HEK293 (cell line): ENCODE measurements at regions not wholly inside any gene's neighbourhood (a gene's known extent, or its start where the extent isn't known, plus 50 kb on each side); places are given as distances from the start of the nearest gene placed in this dataset.

ENCODE experiments used
- CTCF ChIA-PET: fragments of 350-600 bp; formaldehyde crosslinking; extraction: SDS; loops from one replicate; lab custom pipeline; 2021; ENCODE audit warnings: antibody characterized with exemption; lab: Yijun Ruan, JAX
- POLR2A ChIA-PET: fragments of 300-600 bp; formaldehyde crosslinking; extraction: SDS; loops from one replicate; lab custom pipeline; 2020; ENCODE audit warnings: antibody characterized with exemption, inconsistent platforms; lab: Yijun Ruan, JAX
- H3K27ac ChIP-seq: fragments of 200-500 bp; sonication (Bioruptor generic); 2 replicates; pipeline ENCODE4 v1.5.1; 2014; ENCODE audit warnings: low read depth, low read length, control low read depth, inconsistent platforms; ENCODE audit errors: extremely low read depth
- H3K36me3 ChIP-seq, 2 experiments: fragments of 200-500 bp in 1 of 2; sonication (Bioruptor generic) in 1 of 2; 1 replicate in 1 of 2; 2 replicates in 1 of 2; pipeline ENCODE4 v1.5.1; 2014 to 2017; ENCODE audit warnings: inconsistent platforms in 2 of 2, low read length in 2 of 2; ENCODE audit not compliant: control insufficient read depth in 2 of 2, insufficient read depth in 1 of 2
- H3K4me1 ChIP-seq: fragments of 200-500 bp; sonication (Bioruptor generic); 2 replicates; pipeline ENCODE4 v1.5.1; 2014; ENCODE audit warnings: mild to moderate bottlenecking, low read length, inconsistent platforms; ENCODE audit not compliant: control insufficient read depth, insufficient read depth
- H3K4me3 ChIP-seq: 2 replicates; pipeline ENCODE4 v1.5.1; 2011; ENCODE audit warnings: low read depth, mild to moderate bottlenecking, control low read depth, low read length, moderate library complexity
- H3K9me3 ChIP-seq: fragments of 200-500 bp; sonication (Bioruptor generic); 2 replicates; pipeline ENCODE4 v1.5.1; 2014; ENCODE audit warnings: low read depth, low read length, inconsistent platforms; ENCODE audit not compliant: control insufficient read depth, insufficient read depth
- EGR2 ChIP-seq: fragments of 450-650 bp; formaldehyde crosslinking; IDR thresholded peaks from 2 replicates; pipeline ENCODE4 v1.5.1; 2016; ENCODE audit warnings: low read depth, missing biosample characterization, missing genetic modification characterization
- GFI1B ChIP-seq: fragments of 450-650 bp; formaldehyde crosslinking; IDR thresholded peaks from 2 replicates; pipeline ENCODE4 v1.5.1; 2016; ENCODE audit warnings: missing biosample characterization, missing genetic modification characterization
- KLF10 ChIP-seq: fragments of 450-650 bp; IDR thresholded peaks from 2 replicates; pipeline ENCODE4 v1.5.1; 2018; ENCODE audit warnings: missing biosample characterization, mild to moderate bottlenecking, missing genetic modification characterization
- KLF7 ChIP-seq: fragments of 450-650 bp; formaldehyde crosslinking; IDR thresholded peaks from 2 replicates; pipeline ENCODE4 v1.5.1; 2016; ENCODE audit warnings: missing biosample characterization, missing genetic modification characterization, borderline replicate concordance
- MEIS1 ChIP-seq: sonication (generic); formaldehyde crosslinking; IDR thresholded peaks from 2 replicates; pipeline ENCODE4 v1.8.1; 2022; ENCODE audit warnings: missing genetic modification reagents, mild to moderate bottlenecking, borderline replicate concordance
- ZBTB21 ChIP-seq: fragments of 450-650 bp; formaldehyde crosslinking; IDR thresholded peaks from 2 replicates; pipeline ENCODE4 v1.5.1; 2017; ENCODE audit warnings: missing biosample characterization, missing genetic modification characterization
- ZEB2 ChIP-seq: fragments of 450-650 bp; formaldehyde crosslinking; IDR thresholded peaks from 2 replicates; pipeline ENCODE4 v1.5.1; 2016; ENCODE audit warnings: missing biosample characterization, missing genetic modification characterization
- ZNF146 ChIP-seq: fragments of 450-650 bp; formaldehyde crosslinking; IDR thresholded peaks from 2 replicates; pipeline ENCODE4 v1.5.1; 2016; ENCODE audit warnings: missing biosample characterization, missing genetic modification characterization
- ZNF16 ChIP-seq: fragments of 450-650 bp; formaldehyde crosslinking; IDR thresholded peaks from 2 replicates; pipeline ENCODE4 v1.5.1; 2016; ENCODE audit warnings: low read depth, missing biosample characterization, missing genetic modification characterization
- ZNF2 ChIP-seq: fragments of 450-650 bp; formaldehyde crosslinking; IDR thresholded peaks from 2 replicates; pipeline ENCODE4 v1.5.1; 2016; ENCODE audit warnings: missing biosample characterization, missing genetic modification characterization
- ZNF311 ChIP-seq: fragments of 450-650 bp; formaldehyde crosslinking; IDR thresholded peaks from 2 replicates; pipeline ENCODE4 v1.5.1; 2017; ENCODE audit warnings: missing biosample characterization, missing genetic modification characterization, borderline replicate concordance
- ZNF324 ChIP-seq: fragments of 450-650 bp; formaldehyde crosslinking; IDR thresholded peaks from 2 replicates; pipeline ENCODE4 v1.5.1; 2016; ENCODE audit warnings: missing biosample characterization, missing genetic modification characterization
- ZNF354C ChIP-seq: fragments of 450-650 bp; formaldehyde crosslinking; IDR thresholded peaks from 2 replicates; pipeline ENCODE4 v1.5.1; 2016; ENCODE audit warnings: missing biosample characterization, missing genetic modification characterization, low read depth, borderline replicate concordance
- ZNF37A ChIP-seq: fragments of 450-650 bp; IDR thresholded peaks from 2 replicates; pipeline ENCODE4 v1.5.1; 2018; ENCODE audit warnings: missing biosample characterization, missing genetic modification characterization
- ZNF501 ChIP-seq: fragments of 450-650 bp; formaldehyde crosslinking; IDR thresholded peaks from 2 replicates; pipeline ENCODE4 v1.5.1; 2016; ENCODE audit warnings: missing biosample characterization, missing genetic modification characterization
- ZNF510 ChIP-seq: fragments of 450-650 bp; formaldehyde crosslinking; IDR thresholded peaks from 2 replicates; pipeline ENCODE4 v1.5.1; 2018; ENCODE audit warnings: mild to moderate bottlenecking, missing genetic modification characterization, missing biosample characterization; ENCODE audit not compliant: insufficient replicate concordance
- ZNF529 ChIP-seq: fragments of 450-650 bp; formaldehyde crosslinking; IDR thresholded peaks from 2 replicates; pipeline ENCODE4 v1.5.1; 2017; ENCODE audit warnings: missing genetic modification characterization, missing biosample characterization; ENCODE audit not compliant: insufficient replicate concordance
- ZNF610 ChIP-seq: fragments of 450-650 bp; formaldehyde crosslinking; IDR thresholded peaks from 2 replicates; pipeline ENCODE4 v1.5.1; 2016; ENCODE audit warnings: missing biosample characterization, missing genetic modification characterization, borderline replicate concordance
- ZNF660 ChIP-seq: fragments of 450-650 bp; IDR thresholded peaks from 2 replicates; pipeline ENCODE4 v1.5.1; 2018; ENCODE audit warnings: missing biosample characterization, mild to moderate bottlenecking, missing genetic modification characterization
- ZNF670 ChIP-seq: fragments of 450-650 bp; formaldehyde crosslinking; IDR thresholded peaks from 2 replicates; pipeline ENCODE4 v1.5.1; 2016; ENCODE audit warnings: missing biosample characterization, missing genetic modification characterization, low read depth
- TF ChIP-seq, protein P1 (sequence below): fragments of 450-650 bp; formaldehyde crosslinking; IDR thresholded peaks from 2 replicates; pipeline ENCODE4 v1.5.1; 2016; ENCODE audit warnings: missing biosample characterization, missing genetic modification characterization
- TF ChIP-seq, protein P2 (sequence below): fragments of 450-650 bp; formaldehyde crosslinking; IDR thresholded peaks from 2 replicates; pipeline ENCODE4 v1.5.1; 2016; ENCODE audit warnings: missing biosample characterization, missing genetic modification characterization
- TF ChIP-seq, protein P3 (sequence below): fragments of 450-650 bp; IDR thresholded peaks from 2 replicates; pipeline ENCODE4 v1.5.1; 2018; ENCODE audit warnings: missing biosample characterization, mild to moderate bottlenecking, missing genetic modification characterization
- TF ChIP-seq, protein P4 (sequence below): fragments of 450-650 bp; formaldehyde crosslinking; IDR thresholded peaks from 2 replicates; pipeline ENCODE4 v1.5.1; 2016; ENCODE audit warnings: missing biosample characterization, missing genetic modification characterization
- TF ChIP-seq, protein P5 (sequence below): fragments of 450-650 bp; formaldehyde crosslinking; IDR thresholded peaks from 2 replicates; pipeline ENCODE4 v1.5.1; 2016; ENCODE audit warnings: missing biosample characterization, missing genetic modification characterization

DNA sequence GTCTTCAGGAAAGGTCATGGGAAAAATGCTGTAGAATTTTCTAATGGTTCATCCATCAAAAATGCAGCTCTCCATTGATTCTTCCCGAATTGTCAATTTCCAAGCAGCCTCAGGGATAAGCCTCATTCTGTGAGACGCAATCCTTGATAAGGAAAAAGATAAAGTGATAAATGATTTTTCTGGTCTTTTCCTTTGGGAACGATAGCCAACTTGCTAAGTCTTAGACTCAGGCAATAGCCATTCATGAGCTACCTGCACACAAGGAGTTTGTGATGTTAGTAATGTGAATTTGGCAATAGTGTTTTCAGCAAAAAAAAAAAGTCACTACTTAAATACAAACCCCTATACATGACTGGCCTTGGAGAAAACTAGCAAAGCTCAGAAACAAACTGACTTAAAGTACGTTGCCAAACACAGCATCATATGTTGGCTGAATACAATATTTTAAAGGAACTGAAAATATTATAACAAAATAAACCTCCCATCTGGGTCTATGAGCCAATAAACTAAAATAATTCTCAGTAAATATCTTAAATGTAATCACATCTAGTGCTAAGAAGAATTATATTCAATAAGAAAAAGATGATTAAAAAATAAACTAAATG is 75.5 kb downstream of the KLF6 start:
- H3K9me3 ChIP-seq, result no peaks in the 10 kb centered on the region
- H3K4me1 ChIP-seq, result no peaks in the 10 kb centered on the region
- H3K4me3 ChIP-seq, result no peak overlapping the region
- ChIA-PET POLR2A (no interaction called here), CTCF (interaction anchor here (0.7 kb wide), 1 partner anchor 622 kb away, joined by 3 read pairs; no protein-coding TSS in a partner anchor)
- H3K36me3 ChIP-seq, result no peaks in the 10 kb centered on the region
- TF ChIP-seq, protein P1, sequence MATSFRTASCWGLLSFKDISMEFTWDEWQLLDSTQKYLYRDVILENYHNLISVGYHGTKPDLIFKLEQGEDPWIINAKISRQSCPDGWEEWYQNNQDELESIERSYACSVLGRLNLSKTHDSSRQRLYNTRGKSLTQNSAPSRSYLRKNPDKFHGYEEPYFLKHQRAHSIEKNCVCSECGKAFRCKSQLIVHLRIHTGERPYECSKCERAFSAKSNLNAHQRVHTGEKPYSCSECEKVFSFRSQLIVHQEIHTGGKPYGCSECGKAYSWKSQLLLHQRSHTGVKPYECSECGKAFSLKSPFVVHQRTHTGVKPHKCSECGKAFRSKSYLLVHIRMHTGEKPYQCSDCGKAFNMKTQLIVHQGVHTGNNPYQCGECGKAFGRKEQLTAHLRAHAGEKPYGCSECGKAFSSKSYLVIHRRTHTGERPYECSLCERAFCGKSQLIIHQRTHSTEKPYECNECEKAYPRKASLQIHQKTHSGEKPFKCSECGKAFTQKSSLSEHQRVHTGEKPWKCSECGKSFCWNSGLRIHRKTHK (tag by site-specific recombination), result no peak
- TF ChIP-seq EGR2 (no peak), MEIS1 (CRISPR knock-in tag) (no peak), ZNF529 (tag by site-specific recombination) (no peak), KLF7 (tag by site-specific recombination) (no peak), ZBTB21 (tag by site-specific recombination) (no peak), ZNF501 (tag by site-specific recombination) (no peak), KLF10 (tag by site-specific recombination) (no peak), ZNF610 (tag by site-specific recombination) (no peak), ZNF37A (tag by site-specific recombination) (no peak), ZNF354C (tag by site-specific recombination) (no peak), ZEB2 (no peak), ZNF510 (tag by site-specific recombination) (no peak)
- TF ChIP-seq, protein P2, sequence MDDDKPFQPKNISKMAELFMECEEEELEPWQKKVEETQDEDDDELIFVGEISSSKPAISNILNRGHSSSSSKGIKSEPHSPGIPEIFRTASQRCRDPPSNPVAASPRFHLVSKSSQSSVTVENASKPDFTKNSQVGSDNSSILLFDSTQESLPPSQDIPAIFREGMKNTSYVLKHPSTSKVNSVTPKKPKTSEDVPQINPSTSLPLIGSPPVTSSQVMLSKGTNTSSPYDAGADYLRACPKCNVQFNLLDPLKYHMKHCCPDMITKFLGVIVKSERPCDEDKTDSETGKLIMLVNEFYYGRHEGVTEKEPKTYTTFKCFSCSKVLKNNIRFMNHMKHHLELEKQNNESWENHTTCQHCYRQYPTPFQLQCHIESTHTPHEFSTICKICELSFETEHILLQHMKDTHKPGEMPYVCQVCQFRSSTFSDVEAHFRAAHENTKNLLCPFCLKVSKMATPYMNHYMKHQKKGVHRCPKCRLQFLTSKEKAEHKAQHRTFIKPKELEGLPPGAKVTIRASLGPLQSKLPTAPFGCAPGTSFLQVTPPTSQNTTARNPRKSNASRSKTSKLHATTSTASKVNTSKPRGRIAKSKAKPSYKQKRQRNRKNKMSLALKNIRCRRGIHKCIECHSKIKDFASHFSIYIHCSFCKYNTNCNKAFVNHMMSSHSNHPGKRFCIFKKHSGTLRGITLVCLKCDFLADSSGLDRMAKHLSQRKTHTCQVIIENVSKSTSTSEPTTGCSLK (tag by site-specific recombination), result no peak
- TF ChIP-seq, protein P3, sequence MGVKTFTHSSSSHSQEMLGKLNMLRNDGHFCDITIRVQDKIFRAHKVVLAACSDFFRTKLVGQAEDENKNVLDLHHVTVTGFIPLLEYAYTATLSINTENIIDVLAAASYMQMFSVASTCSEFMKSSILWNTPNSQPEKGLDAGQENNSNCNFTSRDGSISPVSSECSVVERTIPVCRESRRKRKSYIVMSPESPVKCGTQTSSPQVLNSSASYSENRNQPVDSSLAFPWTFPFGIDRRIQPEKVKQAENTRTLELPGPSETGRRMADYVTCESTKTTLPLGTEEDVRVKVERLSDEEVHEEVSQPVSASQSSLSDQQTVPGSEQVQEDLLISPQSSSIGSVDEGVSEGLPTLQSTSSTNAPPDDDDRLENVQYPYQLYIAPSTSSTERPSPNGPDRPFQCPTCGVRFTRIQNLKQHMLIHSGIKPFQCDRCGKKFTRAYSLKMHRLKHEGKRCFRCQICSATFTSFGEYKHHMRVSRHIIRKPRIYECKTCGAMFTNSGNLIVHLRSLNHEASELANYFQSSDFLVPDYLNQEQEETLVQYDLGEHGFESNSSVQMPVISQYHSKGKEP, result no peak
- no peak overlapping the region for H3K27ac ChIP-seq

GRCh38 chr10:3708852-3709251 is 76.2 kb downstream of the KLF6 start:
- POLR2A ChIA-PET, result no interaction called here
- Histone ChIP-seq H3K4me3 (no peak overlapping the region), H3K4me1 (no peaks in the 10 kb centered on the region), H3K36me3 (no peaks in the 10 kb centered on the region), H3K27ac (no peak overlapping the region), H3K9me3 (no peaks in the 10 kb centered on the region)
- CTCF ChIA-PET, result interaction anchor here (0.5 to 0.7 kb wide), 2 partner anchors 16 to 623 kb away, joined by 3 to 4 read pairs; no protein-coding TSS in a partner anchor
- TF ChIP-seq ZNF311 (tag by site-specific recombination), result no peak
- no peak for TF ChIP-seq ZNF146
- TF ChIP-seq ZNF2, result no peak
- TF ChIP-seq GFI1B (tag by site-specific recombination), result no peak
- no peak for TF ChIP-seq ZNF16 (tag by site-specific recombination)
- TF ChIP-seq, protein P4, sequence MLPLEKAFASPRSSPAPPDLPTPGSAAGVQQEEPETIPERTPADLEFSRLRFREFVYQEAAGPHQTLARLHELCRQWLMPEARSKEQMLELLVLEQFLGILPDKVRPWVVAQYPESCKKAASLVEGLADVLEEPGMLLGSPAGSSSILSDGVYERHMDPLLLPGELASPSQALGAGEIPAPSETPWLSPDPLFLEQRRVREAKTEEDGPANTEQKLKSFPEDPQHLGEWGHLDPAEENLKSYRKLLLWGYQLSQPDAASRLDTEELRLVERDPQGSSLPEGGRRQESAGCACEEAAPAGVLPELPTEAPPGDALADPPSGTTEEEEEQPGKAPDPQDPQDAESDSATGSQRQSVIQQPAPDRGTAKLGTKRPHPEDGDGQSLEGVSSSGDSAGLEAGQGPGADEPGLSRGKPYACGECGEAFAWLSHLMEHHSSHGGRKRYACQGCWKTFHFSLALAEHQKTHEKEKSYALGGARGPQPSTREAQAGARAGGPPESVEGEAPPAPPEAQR (tag by site-specific recombination), result no peak
- no peak for TF ChIP-seq ZNF324
- TF ChIP-seq ZNF660, result no peak
- TF ChIP-seq ZNF670 (tag by site-specific recombination), result no peak
- TF ChIP-seq, protein P5, sequence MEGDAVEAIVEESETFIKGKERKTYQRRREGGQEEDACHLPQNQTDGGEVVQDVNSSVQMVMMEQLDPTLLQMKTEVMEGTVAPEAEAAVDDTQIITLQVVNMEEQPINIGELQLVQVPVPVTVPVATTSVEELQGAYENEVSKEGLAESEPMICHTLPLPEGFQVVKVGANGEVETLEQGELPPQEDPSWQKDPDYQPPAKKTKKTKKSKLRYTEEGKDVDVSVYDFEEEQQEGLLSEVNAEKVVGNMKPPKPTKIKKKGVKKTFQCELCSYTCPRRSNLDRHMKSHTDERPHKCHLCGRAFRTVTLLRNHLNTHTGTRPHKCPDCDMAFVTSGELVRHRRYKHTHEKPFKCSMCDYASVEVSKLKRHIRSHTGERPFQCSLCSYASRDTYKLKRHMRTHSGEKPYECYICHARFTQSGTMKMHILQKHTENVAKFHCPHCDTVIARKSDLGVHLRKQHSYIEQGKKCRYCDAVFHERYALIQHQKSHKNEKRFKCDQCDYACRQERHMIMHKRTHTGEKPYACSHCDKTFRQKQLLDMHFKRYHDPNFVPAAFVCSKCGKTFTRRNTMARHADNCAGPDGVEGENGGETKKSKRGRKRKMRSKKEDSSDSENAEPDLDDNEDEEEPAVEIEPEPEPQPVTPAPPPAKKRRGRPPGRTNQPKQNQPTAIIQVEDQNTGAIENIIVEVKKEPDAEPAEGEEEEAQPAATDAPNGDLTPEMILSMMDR (tag by site-specific recombination), result no peak
